PC-9 (cell line): ENCODE measurements at regions not wholly inside any gene's neighbourhood (a gene's known extent, or its start where the extent isn't known, plus 50 kb on each side); places are given as distances from the start of the nearest gene placed in this dataset.

ENCODE experiments used
- BruUV-seq: library from RNA; stranded (reverse); fragments of 400-500 nt; replicated peaks from 2 replicates; lab custom pipeline; 2021; lab: Mats Ljungman, UMichigan
- CTCF ChIA-PET: fragments of 300-600 bp; sonication (Branson Sonifier 250); formaldehyde crosslinking; loops from one replicate; lab custom pipeline; 2022; ENCODE audit warnings: antibody characterized with exemption; lab: Charles Lee
- POLR2A ChIA-PET: fragments of 300-600 bp; sonication (Branson Sonifier 250); formaldehyde crosslinking; loops from one replicate; lab custom pipeline; 2022; ENCODE audit warnings: antibody characterized with exemption; ENCODE audit not compliant: unreplicated experiment; lab: Charles Lee
- DNase-seq, 2 experiments: peaks; one replicate each; pipeline versions ENCODE4 v3.0.0 to v3.0.0-alpha.2; 2015 to 2022; ENCODE audit warnings: mixed read lengths in 1 of 2
- H2AFZ ChIP-seq: fragments of 200-600 bp; sonication (generic); 2 replicates; pipeline ENCODE4 v1.8.1; 2017; ENCODE audit warnings: antibody characterized with exemption
- H3F3A ChIP-seq: fragments of 200-600 bp; sonication (generic); 2 replicates; pipeline ENCODE4 v1.8.1; 2017; ENCODE audit warnings: antibody characterized with exemption, mild to moderate bottlenecking, low read depth; ENCODE audit not compliant: insufficient read depth
- H3K27ac ChIP-seq: fragments of 200-600 bp; sonication (generic); 2 replicates; pipeline ENCODE4 v1.6.1; 2016; ENCODE audit warnings: mixed run types
- H3K27me3 ChIP-seq: fragments of 200-600 bp; sonication (generic); 2 replicates; pipeline ENCODE4 v1.6.1; 2016; ENCODE audit warnings: low read depth, mixed run types; ENCODE audit not compliant: insufficient read depth
- H3K36me3 ChIP-seq: fragments of 200-600 bp; sonication (generic); 2 replicates; pipeline ENCODE4 v1.6.1; 2016; ENCODE audit warnings: low read depth, mixed run types
- H3K4me1 ChIP-seq: fragments of 200-600 bp; sonication (generic); replicated peaks from 2 replicates; pipeline ENCODE4 v1.6.1; 2016; ENCODE audit warnings: mixed run types; ENCODE audit not compliant: insufficient read depth
- H3K4me2 ChIP-seq: fragments of 200-600 bp; sonication (generic); 2 replicates; pipeline ENCODE4 v1.6.1; 2017; ENCODE audit warnings: mixed run types
- H3K4me3 ChIP-seq: fragments of 200-600 bp; sonication (generic); 2 replicates; pipeline ENCODE4 v1.6.1; 2016; ENCODE audit warnings: mixed run types
- H3K79me2 ChIP-seq: fragments of 200-600 bp; sonication (generic); 2 replicates; pipeline ENCODE4 v1.6.1; 2017; ENCODE audit warnings: low read depth, mixed run types
- H3K9me2 ChIP-seq: fragments of 200-600 bp; sonication (generic); 2 replicates; pipeline ENCODE4 v1.8.1; 2017; ENCODE audit warnings: mild to moderate bottlenecking; ENCODE audit not compliant: insufficient read depth
- H3K9me3 ChIP-seq: fragments of 200-600 bp; sonication (generic); 2 replicates; pipeline ENCODE4 v1.8.1; 2016; ENCODE audit warnings: low read depth; ENCODE audit not compliant: insufficient read depth
- H4K20me1 ChIP-seq: fragments of 200-600 bp; sonication (generic); 2 replicates; pipeline ENCODE4 v1.8.1; 2017; ENCODE audit not compliant: insufficient read depth
- CTCF ChIP-seq: fragments of 200-600 bp; sonication (generic); conservative IDR thresholded peaks from 2 replicates; pipeline ENCODE4 v1.6.1; 2017; ENCODE audit warnings: mixed run types, antibody characterized with exemption, mild to moderate bottlenecking, moderate library complexity
- EZH2 ChIP-seq: fragments of 200-600 bp; sonication (generic); IDR thresholded peaks from 2 replicates; pipeline ENCODE4 v1.8.0; 2017; ENCODE audit warnings: antibody characterized with exemption, low read depth
- intact Hi-C: fragments of 100-400 bp; cut with micrococcal nuclease; formaldehyde crosslinking; loops from one replicate; pipeline ENCODE4 v1.10.0; 2022; ENCODE audit not compliant: unreplicated experiment

GRCh38 chr4:161186012-161186411, 977.8 kb downstream of the FSTL5 start:
- no peak for TF ChIP-seq CTCF
- TF ChIP-seq EZH2 = no peak
- Histone ChIP-seq H3K36me3 (no peaks in the 10 kb centered on the region), H3K27me3 (no peaks in the 10 kb centered on the region), H3K9me2 (no peaks in the 10 kb centered on the region), H3K4me3 (no peak overlapping the region), H4K20me1 (no peaks in the 10 kb centered on the region), H3K27ac (no peak overlapping the region), H3F3A (no peaks in the 10 kb centered on the region), H2AFZ (no peak overlapping the region), H3K79me2 (no peaks in the 10 kb centered on the region), H3K9me3 (no peaks in the 10 kb centered on the region), H3K4me2 (no peak overlapping the region), H3K4me1 (no peaks in the 10 kb centered on the region)
- ChIA-PET POLR2A (no interaction called here), CTCF (no interaction called here)
- DNase-seq = no peak
- BruUV-seq = no TSS peak
- intact Hi-C loops = no loop called here

- H3K27me3 ChIP-seq = no peaks in the 10 kb centered on the region
- H3K79me2 ChIP-seq = no peaks in the 10 kb centered on the region
- no peaks in the 10 kb centered on the region for H3K4me1 ChIP-seq
- no TSS peak for BruUV-seq
- no peaks in the 10 kb centered on the region for H3F3A ChIP-seq
- H3K9me2 ChIP-seq = no peaks in the 10 kb centered on the region
- H2AFZ ChIP-seq = no peak overlapping the region
- no peaks in the 10 kb centered on the region for H3K36me3 ChIP-seq
- POLR2A ChIA-PET = no interaction called here
- H3K4me2 ChIP-seq = no peak overlapping the region
- no peak for TF ChIP-seq CTCF
- TF ChIP-seq EZH2 = no peak
- H3K27ac ChIP-seq = no peak overlapping the region
- no peak overlapping the region for H3K4me3 ChIP-seq
- H4K20me1 ChIP-seq = no peaks in the 10 kb centered on the region
- CTCF ChIA-PET = no interaction called here
- no peaks in the 10 kb centered on the region for H3K9me3 ChIP-seq
- DNase-seq = no peak
- intact Hi-C loops = no loop called here
Observed at GRCh38 chr4:161183729-161184128, 980.1 kb downstream of the FSTL5 start.

GRCh38 chr4:161182913-161183312, 980.9 kb downstream of the FSTL5 start:
- ChIA-PET CTCF (no interaction called here), POLR2A (no interaction called here)
- Histone ChIP-seq H4K20me1 (no peaks in the 10 kb centered on the region), H3K79me2 (no peaks in the 10 kb centered on the region), H3K4me2 (no peak overlapping the region), H2AFZ (no peak overlapping the region), H3K4me1 (no peaks in the 10 kb centered on the region), H3K27ac (no peak overlapping the region), H3K36me3 (no peaks in the 10 kb centered on the region), H3F3A (no peaks in the 10 kb centered on the region), H3K9me2 (no peaks in the 10 kb centered on the region), H3K4me3 (no peak overlapping the region), H3K27me3 (no peaks in the 10 kb centered on the region), H3K9me3 (no peaks in the 10 kb centered on the region)
- intact Hi-C loops = no loop called here
- DNase-seq = no peak
- no peak for TF ChIP-seq EZH2
- no peak for TF ChIP-seq CTCF
- BruUV-seq = no TSS peak
